HFF-Myc (cell line): ENCODE measurements at regions not wholly inside any gene's neighbourhood (a gene's known extent, or its start where the extent isn't known, plus 50 kb on each side); places are given as distances from the start of the nearest gene placed in this dataset.
"Not testable (repeated sequence)": the region's sequence is repeated elsewhere in the genome, so short reads cannot be mapped to it uniquely, and the experiment has no call there.

Experiments
- DNase-seq: peaks from one replicate; pipeline ENCODE4 v3.0.0-alpha.2; 2011; ENCODE audit warnings: low read depth; ENCODE audit errors: extremely low read depth
- H3K4me3 ChIP-seq: replicated peaks from 2 replicates; pipeline ENCODE4 v1.5.1; 2011; ENCODE audit warnings: low read depth, mild to moderate bottlenecking, control low read depth, low read length
- TF ChIP-seq, protein P1 (sequence below): IDR thresholded peaks from 2 replicates; pipeline ENCODE4 v1.5.1; 2012; ENCODE audit warnings: mild to moderate bottlenecking, low read depth, low read length, control low read depth; ENCODE audit errors: missing control alignments

DNA sequence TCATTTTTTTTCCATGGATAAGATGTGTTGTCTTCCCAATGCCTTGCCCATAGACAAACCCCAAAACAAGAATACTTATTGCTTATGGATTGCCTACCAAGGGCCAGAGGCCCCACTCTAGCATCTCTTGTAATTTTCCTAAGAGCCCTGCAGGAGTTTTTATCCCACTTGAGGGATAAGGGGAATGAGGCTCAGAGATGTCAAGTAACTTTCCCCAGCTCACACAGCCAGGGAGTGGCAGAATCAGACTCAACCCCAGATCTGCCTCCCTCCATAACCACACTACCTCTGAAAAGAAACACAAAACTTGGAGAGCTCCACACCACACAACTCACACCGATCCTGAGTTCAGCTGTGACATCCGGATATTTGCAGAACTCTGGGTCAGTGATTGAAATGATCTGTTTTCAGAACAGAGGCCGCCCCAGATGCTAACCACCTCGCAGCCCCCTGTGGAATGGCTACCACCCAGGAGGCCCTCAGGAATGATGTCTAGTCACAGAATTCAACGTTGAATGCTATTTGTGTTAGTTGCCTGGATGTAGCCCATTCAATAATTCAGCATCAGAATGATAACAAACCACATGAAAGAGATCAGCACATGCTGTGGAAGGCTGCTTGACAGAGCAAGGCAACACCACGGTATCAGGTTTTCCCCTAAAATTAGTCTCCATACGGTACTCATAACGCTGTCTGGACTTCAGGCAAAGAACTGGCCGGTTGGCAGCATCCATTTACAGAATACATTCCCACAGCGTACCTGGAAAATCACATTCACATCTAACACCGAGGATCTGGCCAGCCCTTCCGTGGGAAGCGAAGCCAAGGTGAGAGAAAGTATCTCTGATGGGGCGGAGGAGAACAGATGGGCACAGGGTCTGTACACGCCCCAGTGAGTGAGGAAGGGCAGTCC lies 231.9 kb downstream of the TOMM20 start:
- TF ChIP-seq, protein P1, sequence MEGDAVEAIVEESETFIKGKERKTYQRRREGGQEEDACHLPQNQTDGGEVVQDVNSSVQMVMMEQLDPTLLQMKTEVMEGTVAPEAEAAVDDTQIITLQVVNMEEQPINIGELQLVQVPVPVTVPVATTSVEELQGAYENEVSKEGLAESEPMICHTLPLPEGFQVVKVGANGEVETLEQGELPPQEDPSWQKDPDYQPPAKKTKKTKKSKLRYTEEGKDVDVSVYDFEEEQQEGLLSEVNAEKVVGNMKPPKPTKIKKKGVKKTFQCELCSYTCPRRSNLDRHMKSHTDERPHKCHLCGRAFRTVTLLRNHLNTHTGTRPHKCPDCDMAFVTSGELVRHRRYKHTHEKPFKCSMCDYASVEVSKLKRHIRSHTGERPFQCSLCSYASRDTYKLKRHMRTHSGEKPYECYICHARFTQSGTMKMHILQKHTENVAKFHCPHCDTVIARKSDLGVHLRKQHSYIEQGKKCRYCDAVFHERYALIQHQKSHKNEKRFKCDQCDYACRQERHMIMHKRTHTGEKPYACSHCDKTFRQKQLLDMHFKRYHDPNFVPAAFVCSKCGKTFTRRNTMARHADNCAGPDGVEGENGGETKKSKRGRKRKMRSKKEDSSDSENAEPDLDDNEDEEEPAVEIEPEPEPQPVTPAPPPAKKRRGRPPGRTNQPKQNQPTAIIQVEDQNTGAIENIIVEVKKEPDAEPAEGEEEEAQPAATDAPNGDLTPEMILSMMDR, result no peak
- no peak for DNase-seq
- no peak overlapping the region for H3K4me3 ChIP-seq

DNA sequence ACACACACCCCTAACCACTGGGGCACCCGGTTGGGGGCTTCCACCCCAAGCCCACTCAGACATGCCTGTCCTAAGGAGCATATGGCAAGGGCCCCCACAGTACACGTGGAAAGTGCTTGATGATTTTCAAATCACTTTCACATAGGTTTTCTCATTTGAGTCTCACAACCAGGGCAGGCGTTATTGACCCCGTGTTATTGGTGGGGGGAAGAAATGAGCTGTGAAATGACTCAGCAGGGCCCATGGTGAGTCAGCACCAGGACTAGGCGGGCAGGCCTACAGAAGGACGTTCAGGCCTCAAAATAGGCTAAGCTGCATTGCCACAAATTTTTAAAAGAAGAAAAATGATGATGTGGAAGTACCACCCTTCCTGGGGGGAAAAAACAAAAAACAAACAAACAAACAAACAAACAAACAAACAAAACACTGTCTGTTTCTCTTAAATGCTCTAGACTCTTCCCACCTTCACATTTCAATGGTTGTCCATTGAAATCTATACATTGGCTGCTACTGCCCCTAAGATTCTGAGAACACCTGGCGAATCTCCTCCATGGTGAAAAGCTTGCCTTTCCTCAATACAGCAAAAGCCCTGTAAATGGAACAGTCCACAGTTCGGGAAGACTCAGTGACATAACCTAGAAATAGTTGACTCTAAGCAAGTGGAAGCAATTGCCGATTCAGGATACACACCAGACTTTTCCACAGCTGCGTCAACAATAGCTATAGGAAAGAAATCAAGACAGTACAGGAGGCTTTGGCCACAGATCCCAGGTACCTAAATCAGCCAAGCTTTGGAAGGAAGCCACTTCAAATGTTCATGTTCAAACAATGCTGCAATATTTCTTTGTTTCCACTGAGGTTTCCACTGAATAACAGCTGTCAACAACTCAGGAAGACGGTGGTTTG lies 234.7 kb downstream of the TOMM20 start:
- H3K4me3 ChIP-seq, result no peak overlapping the region
- TF ChIP-seq, protein P1, result no peak
- no peak for DNase-seq

DNA sequence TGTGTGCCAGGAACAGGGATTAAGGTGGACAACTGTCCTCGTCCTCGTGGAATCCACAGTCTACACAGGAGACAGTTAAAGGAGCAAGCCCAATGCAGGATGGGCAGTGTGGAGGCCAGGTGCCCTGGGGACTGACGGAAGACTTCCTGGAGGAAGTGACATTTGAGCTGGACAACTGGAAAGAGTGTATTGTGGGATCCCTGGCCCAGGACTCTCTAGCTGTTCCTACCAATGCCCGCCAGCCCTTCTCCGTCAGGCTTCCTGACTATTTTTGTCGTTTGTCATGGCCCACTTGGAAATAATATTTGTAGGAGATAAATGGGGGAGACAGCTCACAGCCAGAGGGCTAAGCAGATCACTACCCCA lies 235.3 kb downstream of the TOMM20 start:
- TF ChIP-seq, protein P1, result no peak
- H3K4me3 ChIP-seq, result no peak overlapping the region
- no peak for DNase-seq

DNA sequence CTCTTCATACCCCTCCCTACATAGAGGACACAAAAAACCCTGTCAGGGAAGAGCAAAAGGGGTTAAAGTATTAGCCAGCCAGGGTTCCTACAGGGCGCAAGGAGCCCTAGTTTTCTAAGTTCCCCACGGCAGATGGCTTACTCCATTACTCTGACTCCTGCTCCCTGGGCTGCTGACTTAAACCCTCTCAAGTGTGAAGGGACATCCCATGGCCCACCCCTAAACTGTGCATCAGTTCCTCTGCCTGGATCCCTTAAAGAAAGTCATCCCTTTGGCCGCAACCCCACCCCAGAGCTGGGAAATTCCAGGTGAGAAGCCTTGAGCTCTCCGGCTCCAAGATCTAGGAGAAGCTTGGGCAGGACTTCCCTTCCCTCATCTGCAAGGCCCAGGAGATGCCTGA lies 236.0 kb downstream of the TOMM20 start:
- no peak overlapping the region for H3K4me3 ChIP-seq
- no peak for DNase-seq
- TF ChIP-seq, protein P1, result no peak

DNA sequence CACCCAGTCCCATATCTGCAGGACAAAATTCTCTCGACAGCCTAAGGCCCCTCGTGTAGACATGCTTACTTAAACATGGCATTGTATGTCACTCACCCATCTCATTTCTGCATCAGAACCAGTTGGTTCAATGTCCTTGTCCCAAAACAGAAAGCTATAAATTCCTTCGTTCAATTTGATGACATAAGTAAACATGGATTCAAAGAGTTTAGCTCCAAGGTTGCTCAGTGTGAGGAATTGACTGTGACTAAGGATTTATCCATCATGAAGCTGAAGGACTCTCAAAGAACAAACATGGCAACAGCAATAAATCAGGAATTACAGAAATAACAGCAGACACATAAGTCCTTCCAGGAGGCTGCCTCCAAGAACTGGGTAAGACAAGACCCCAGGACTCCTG lies 237.2 kb downstream of the TOMM20 start:
- TF ChIP-seq, protein P1, result no peak
- no peak overlapping the region for H3K4me3 ChIP-seq
- no peak for DNase-seq

DNA sequence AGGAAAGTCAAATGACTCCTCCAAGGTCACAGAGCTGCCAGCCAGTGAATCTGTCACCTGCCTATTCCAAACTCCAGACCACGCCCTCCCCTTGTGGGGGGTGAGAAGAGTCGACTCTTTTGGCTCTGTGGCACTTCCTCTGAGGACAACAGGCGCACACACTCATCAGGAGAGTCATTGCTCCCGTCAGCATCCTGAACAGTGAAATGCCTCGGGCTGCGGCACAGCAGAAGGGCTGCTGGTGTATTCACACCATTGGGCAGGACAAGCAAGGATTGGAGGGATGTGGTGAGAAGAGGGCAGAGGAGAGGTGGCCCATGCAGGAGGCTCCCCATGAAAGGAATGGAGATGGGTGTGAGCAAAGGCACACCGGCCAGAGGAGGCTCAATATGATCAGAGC lies 239.0 kb downstream of the TOMM20 start:
- no peak for DNase-seq
- TF ChIP-seq, protein P1, result no peak

DNA sequence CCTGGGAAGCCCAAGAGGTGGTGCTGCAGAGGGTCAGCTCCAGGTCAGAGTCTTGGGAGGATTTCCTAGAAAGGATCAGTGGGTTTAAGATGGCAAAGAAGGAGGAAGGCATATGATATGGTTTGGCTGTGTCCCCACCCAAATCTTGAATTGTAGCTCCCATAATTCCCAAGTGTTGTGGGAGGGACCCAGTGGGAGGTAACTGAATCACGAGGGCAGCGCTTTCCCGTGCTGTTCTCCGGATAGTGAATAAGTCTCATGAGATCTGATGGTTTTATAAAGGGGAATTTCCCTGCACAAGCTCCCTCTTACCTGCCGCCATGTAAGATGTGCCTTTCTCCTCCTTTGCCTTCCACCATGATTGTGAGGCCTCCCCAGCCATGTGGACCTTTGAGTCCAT lies 240.4 kb downstream of the TOMM20 start:
- not testable (repeated sequence) for DNase-seq, H3K4me3 ChIP-seq

More for the DNA sequence above, 239.0 kb downstream of the TOMM20 start:
- no peak overlapping the region for H3K4me3 ChIP-seq
